ENCODE measurements at regions not wholly inside any gene's neighbourhood (a gene's known extent, or its start where the extent isn't known, plus 50 kb on each side); places are given as distances from the start of the nearest gene placed in this dataset.

DNA sequence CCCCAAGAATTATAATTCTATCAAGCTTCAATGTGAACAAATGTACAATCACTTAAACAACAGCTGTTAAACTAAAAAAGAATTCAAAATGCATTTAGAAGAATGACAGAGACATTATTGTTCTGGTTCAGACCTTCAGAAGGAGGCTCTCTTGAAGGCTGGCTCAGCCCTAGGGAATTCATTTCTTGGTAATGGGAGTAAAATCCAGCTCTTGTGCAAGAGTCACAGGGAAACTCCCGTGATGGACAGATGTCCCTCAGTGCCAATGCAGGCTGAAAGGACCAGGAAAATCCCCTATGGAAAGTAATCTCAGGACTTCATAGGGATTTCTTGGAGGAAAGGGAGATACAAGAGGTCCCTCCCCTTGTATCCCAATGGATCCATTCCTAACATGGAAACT, 149.9 kb upstream of the STT3B start:
- DNase-seq (ENCODE audit: low spot score): no peak

DNA sequence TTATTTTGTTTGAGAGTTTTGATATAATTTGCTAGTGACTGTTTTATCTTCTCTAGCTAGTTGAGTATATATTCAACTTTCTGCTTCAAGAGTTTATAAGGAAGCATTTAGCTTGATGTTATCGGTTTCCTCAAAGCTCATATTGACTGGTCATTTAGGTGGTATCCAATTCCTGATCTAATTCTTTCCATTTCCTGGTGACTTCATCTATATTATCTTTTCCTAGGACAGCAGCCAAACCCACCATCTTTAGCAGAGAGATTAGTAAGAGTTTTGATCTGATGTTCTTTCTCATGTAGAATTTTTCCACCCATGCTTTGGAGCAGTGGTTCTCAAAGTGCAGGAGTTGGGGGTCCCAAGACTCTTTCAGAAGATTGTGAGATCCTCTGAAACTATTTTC, 148.6 kb upstream of the STT3B start:
- DNase-seq (ENCODE audit: low spot score): no peak

DNA sequence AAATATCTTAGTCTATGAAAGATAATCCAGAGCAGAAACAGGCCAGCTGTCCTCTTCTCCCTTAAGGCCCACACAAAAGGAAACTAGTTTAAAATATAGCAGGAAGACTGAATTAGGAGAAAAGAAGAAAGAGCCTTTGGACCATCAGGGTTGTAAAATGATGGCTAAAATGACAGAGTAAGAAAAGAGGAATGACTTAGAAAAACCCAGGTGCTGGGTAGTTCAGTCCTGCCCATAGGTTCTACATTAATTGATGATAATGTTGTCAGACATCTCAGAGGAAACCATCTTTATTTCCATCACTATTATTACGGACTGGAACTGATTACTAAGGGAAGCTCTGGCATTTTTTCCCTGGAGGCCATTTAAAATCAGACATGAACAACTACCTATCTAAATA, 142.8 kb upstream of the STT3B start:
- DNase-seq (ENCODE audit: low spot score): no peak

GRCh38 chr3:31390466-31390865, 142.3 kb upstream of the STT3B start:
- no peak for DNase-seq (ENCODE audit: low spot score)

GRCh38 chr3:31391150-31391549, 141.6 kb upstream of the STT3B start:
- DNase-seq (ENCODE audit: low spot score): peak; percentile 55

- DNase-seq (ENCODE audit: low spot score): no peak
These were observed 140.2 kb upstream of the STT3B start for GRCh38 chr3:31392568-31392967.

GRCh38 chr3:31399271-31399670, 133.5 kb upstream of the STT3B start:
- DNase-seq (ENCODE audit: low spot score): no peak

- DNase-seq (ENCODE audit: low spot score): no peak
These were observed 130.6 kb upstream of the STT3B start for GRCh38 chr3:31402117-31402516.

- no peak for DNase-seq (ENCODE audit: low spot score)
These were observed 129.5 kb upstream of the STT3B start for GRCh38 chr3:31403197-31403596.

DNA sequence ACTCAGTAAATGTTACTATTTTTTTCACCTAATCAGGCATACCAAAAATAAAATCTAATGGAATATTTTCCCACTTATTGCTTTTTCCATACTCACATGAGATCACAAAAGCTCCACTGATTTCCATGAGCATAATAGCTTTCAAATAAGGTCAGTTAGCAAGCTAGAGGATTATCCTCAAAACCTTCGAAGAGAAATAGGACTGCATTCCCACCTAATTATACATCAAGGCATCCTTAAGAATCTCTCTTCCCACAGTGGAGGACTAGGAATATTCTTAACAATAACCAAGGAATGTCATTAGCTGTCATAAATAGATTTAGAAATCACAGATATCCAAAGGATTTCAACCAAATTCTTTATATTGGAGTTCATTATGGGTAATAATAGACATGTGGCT, 127.9 kb upstream of the STT3B start:
- DNase-seq (ENCODE audit: low spot score): no peak

GRCh38 chr3:31405515-31405914, 127.2 kb upstream of the STT3B start:
- DNase-seq (ENCODE audit: low spot score): no peak

GRCh38 chr3:31406896-31407295, 125.8 kb upstream of the STT3B start:
- DNase-seq (ENCODE audit: low spot score): no peak

- DNase-seq (ENCODE audit: low spot score): no peak
These were observed 125.1 kb upstream of the STT3B start for GRCh38 chr3:31407665-31408064.

- no peak for DNase-seq (ENCODE audit: low spot score)
These were observed 124.0 kb upstream of the STT3B start for GRCh38 chr3:31408720-31409119.

DNA sequence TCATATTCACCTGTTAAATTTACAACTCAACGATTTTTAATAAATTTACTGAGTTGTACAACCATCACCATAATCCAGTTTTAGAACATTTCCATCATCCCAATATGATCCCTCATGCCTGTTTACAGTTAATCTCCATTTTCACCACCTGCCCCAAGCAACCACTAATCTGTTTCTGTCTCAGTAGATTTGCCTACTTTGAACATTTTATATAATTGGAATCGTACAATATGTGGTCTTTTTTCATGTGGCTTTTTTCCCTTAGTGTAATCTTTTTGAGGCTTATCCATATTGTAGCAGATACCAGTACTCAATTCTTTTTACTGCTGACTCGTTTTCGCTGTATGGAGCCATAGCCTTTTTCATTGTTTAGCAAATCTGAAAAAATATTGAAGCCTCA, 123.3 kb upstream of the STT3B start:
- no peak for DNase-seq (ENCODE audit: low spot score)

DNA sequence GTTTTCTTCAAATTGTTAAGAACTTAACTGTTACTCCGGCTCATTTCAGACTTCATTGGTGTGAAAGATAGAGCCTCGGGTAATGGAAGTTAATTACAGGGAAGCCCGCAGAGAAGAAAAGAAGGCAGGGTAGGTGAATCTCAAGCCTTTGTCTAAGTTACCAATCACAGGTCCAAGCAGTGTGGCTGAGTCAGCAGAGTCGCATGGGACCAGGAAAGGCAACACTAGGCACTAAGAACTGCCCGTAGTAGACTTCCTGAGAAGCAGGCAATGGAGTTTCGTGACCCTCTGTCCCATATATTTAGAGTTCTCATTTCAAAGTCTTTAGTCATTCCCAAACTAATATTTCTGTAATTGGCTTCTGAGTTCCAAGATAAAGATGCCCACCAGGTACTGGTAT, 122.9 kb upstream of the STT3B start:
- DNase-seq (ENCODE audit: low spot score): no peak

DNA sequence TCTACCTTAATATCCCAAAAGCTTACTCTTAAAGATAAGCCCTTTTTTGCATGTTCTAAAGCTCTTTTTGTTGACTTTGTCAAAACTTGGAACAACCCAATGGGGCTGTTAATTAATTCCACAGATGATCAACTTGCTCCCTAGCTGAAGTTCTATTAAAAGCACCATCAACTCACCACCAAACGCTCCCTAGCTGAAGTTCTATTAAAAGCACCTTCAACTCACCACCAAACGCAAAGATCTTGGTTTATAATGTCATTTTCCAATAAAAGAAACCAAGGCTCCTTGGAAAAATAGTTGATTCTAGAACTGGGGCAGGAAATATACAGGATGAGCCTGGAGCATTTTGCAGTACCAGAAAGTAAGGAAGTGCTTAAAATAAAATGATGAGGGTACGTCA, 122.3 kb upstream of the STT3B start:
- no peak for DNase-seq (ENCODE audit: low spot score)

DNA sequence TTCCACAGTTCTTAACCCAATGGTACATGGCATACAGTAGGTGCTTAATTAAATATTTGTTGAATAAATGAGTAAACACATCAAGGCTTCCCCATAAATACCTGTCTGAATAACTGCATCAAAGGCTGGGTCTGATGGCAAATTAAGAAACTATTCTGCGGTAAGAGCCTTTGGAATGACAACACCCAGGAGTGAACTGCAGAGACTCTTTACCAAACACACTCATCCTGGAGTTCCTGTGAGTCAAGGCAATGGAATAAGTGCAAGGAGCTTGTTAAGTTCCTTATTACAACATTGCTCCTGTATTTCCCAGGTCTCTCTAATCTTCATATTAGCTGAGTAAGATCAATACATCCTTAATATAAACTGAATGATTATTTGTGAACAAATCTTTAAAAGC, 119.9 kb upstream of the STT3B start:
- no peak for DNase-seq (ENCODE audit: low spot score)

- no peak for DNase-seq (ENCODE audit: low spot score)
These were observed 119.2 kb upstream of the STT3B start for GRCh38 chr3:31413515-31413914.

DNA sequence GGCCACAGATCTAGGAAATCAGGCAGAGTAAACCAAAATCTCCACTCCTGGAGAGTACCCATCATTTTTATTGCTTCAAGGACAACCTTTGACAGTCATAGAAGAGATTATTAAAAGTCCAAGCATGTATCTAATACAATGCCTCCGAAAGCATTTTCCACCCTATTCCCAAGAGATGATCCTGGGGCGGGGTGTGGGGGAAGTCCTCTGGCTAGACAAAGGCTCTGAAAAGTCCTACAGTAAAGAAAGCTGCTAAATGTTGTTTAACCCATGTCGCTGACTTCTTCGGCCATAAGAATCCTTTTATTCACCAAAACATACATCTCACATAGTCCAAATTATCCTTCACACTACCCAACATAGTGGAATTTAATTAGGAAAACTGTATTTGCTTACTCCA, 115.7 kb upstream of the STT3B start:
- no peak for DNase-seq (ENCODE audit: low spot score)

GRCh38 chr3:31417486-31417885, 115.2 kb upstream of the STT3B start:
- DNase-seq (ENCODE audit: low spot score): no peak

- DNase-seq (ENCODE audit: low spot score): no peak
These were observed 112.4 kb upstream of the STT3B start for GRCh38 chr3:31420311-31420710.

DNA sequence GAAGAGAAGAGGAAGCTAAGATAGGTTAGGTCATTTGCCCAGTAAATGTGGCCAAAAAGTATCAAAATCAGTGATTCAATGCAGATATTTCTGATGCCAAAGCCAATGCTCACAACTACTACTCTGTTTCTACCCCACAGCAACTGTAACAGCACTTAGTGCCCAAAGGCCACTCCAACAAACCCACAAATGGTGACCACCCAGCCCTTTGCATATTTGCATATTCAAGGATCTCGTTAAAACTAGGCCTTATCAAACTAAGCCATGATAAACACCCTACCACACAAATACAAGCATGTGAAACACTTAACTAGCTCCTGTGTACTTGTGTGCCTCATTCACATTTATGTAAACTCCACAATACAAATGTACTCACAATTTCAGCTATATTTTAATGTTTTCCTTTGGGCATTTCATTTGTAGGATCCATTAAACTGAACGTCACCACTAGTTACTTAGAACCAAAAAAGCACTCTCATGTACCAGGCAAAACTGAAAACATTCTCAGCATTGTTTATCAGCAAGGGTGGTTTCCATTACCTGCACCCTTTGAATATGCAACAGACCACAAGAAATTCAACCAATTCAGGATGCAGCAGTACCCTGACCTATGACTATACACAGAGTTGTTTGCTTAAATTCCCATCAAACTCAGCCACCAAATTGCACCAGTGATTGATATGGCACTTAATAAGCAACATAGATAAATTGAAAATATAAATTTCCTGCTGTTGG, 111.2 kb upstream of the STT3B start:
- DNase-seq (ENCODE audit: low spot score): no peak

GRCh38 chr3:31422237-31422636, 110.5 kb upstream of the STT3B start:
- DNase-seq (ENCODE audit: low spot score): no peak

DNA sequence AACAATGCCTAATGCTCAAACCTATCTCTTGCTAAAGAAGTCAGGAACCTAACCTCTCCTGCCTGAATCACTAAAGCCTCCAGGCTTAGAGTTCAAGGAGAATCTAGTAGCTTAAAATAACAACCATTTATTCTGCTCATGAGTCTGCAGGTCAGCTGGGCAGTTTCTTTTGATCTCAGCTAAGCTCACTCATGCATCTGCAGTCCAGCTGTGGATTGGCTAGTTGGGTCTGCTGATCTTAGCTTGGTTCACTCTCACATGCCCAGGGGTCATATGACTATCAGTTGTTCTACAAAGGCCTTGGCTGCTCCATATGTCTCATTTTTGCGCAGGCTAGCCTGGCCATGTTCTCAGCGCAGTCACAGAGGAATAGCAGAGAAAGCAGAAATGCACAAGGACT, 109.2 kb upstream of the STT3B start:
- no peak for DNase-seq (ENCODE audit: low spot score)
